ENCODE measurements at regions not wholly inside any gene's neighbourhood (a gene's known extent, or its start where the extent isn't known, plus 50 kb on each side); places are given as distances from the start of the nearest gene placed in this dataset.
"Not testable (repeated sequence)": the region's sequence is repeated elsewhere in the genome, so short reads cannot be mapped to it uniquely, and the experiment has no call there.

DNA sequence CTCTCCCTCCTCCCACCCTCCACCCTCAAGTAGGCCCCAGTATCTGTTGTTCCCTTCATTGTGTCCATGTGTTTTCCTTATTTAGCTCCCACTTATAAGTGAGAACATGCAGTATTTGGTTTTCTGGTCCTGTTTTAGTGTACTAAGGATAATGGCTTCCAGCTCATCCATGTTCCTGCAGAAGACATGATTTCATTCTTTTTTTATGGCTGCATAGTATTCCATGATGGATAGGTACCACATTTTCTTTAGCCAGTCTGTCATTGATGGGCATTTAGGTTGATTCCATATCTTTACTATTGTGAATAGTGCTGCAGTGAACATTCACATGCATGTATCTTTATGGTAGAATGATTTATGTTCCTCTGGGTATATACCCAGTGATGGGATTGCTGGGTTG lies 114.3 kb upstream of the NR3C1 start:
- TF ChIP-seq, protein P1, sequence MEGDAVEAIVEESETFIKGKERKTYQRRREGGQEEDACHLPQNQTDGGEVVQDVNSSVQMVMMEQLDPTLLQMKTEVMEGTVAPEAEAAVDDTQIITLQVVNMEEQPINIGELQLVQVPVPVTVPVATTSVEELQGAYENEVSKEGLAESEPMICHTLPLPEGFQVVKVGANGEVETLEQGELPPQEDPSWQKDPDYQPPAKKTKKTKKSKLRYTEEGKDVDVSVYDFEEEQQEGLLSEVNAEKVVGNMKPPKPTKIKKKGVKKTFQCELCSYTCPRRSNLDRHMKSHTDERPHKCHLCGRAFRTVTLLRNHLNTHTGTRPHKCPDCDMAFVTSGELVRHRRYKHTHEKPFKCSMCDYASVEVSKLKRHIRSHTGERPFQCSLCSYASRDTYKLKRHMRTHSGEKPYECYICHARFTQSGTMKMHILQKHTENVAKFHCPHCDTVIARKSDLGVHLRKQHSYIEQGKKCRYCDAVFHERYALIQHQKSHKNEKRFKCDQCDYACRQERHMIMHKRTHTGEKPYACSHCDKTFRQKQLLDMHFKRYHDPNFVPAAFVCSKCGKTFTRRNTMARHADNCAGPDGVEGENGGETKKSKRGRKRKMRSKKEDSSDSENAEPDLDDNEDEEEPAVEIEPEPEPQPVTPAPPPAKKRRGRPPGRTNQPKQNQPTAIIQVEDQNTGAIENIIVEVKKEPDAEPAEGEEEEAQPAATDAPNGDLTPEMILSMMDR (IDR thresholded peaks at IDR 0.05) = not testable (repeated sequence)
- TF ChIP-seq POLR2A (IDR thresholded peaks at IDR 0.05) = not testable (repeated sequence)

All from uterus (tissue), 2 donors.